ENCODE measurements at regions not wholly inside any gene's neighbourhood (a gene's known extent, or its start where the extent isn't known, plus 50 kb on each side); places are given as distances from the start of the nearest gene placed in this dataset.

GRCh38 chr12:45601390-45601789 is 128.1 kb upstream of the ARID2 start:
- TF ChIP-seq PTBP1 (IDR thresholded peaks at IDR 0.05; ENCODE audit: low read depth, low read length, poor library complexity, severe bottlenecking) = no peak
- no peak for TF ChIP-seq ZBTB21 (CRISPR knock-in tag; IDR thresholded peaks at IDR 0.05)
- no peak for TF ChIP-seq TAF1 (CRISPR knock-in tag; IDR thresholded peaks at IDR 0.05)
- TF ChIP-seq, protein P1, sequence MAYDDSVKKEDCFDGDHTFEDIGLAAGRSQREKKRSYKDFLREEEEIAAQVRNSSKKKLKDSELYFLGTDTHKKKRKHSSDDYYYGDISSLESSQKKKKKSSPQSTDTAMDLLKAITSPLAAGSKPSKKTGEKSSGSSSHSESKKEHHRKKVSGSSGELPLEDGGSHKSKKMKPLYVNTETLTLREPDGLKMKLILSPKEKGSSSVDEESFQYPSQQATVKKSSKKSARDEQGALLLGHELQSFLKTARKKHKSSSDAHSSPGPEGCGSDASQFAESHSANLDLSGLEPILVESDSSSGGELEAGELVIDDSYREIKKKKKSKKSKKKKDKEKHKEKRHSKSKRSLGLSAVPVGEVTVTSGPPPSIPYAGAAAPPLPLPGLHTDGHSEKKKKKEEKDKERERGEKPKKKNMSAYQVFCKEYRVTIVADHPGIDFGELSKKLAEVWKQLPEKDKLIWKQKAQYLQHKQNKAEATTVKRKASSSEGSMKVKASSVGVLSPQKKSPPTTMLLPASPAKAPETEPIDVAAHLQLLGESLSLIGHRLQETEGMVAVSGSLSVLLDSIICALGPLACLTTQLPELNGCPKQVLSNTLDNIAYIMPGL (CRISPR knock-in tag; IDR thresholded peaks at IDR 0.05; ENCODE audit: borderline replicate concordance in 1 of 2, low read depth in 1 of 2) = no peak
- no peak for TF ChIP-seq RAD21 (CRISPR knock-in tag; IDR thresholded peaks at IDR 0.05)
- no peak for TF ChIP-seq ZNF652 (CRISPR knock-in tag; IDR thresholded peaks at IDR 0.05; ENCODE audit: borderline replicate concordance, low read depth)
- TF ChIP-seq, protein P2, sequence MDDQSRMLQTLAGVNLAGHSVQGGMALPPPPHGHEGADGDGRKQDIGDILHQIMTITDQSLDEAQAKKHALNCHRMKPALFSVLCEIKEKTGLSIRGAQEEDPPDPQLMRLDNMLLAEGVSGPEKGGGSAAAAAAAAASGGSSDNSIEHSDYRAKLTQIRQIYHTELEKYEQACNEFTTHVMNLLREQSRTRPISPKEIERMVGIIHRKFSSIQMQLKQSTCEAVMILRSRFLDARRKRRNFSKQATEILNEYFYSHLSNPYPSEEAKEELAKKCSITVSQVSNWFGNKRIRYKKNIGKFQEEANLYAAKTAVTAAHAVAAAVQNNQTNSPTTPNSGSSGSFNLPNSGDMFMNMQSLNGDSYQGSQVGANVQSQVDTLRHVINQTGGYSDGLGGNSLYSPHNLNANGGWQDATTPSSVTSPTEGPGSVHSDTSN (CRISPR knock-in tag; IDR thresholded peaks at IDR 0.05; ENCODE audit: borderline replicate concordance) = no peak
- TF ChIP-seq, protein P3, sequence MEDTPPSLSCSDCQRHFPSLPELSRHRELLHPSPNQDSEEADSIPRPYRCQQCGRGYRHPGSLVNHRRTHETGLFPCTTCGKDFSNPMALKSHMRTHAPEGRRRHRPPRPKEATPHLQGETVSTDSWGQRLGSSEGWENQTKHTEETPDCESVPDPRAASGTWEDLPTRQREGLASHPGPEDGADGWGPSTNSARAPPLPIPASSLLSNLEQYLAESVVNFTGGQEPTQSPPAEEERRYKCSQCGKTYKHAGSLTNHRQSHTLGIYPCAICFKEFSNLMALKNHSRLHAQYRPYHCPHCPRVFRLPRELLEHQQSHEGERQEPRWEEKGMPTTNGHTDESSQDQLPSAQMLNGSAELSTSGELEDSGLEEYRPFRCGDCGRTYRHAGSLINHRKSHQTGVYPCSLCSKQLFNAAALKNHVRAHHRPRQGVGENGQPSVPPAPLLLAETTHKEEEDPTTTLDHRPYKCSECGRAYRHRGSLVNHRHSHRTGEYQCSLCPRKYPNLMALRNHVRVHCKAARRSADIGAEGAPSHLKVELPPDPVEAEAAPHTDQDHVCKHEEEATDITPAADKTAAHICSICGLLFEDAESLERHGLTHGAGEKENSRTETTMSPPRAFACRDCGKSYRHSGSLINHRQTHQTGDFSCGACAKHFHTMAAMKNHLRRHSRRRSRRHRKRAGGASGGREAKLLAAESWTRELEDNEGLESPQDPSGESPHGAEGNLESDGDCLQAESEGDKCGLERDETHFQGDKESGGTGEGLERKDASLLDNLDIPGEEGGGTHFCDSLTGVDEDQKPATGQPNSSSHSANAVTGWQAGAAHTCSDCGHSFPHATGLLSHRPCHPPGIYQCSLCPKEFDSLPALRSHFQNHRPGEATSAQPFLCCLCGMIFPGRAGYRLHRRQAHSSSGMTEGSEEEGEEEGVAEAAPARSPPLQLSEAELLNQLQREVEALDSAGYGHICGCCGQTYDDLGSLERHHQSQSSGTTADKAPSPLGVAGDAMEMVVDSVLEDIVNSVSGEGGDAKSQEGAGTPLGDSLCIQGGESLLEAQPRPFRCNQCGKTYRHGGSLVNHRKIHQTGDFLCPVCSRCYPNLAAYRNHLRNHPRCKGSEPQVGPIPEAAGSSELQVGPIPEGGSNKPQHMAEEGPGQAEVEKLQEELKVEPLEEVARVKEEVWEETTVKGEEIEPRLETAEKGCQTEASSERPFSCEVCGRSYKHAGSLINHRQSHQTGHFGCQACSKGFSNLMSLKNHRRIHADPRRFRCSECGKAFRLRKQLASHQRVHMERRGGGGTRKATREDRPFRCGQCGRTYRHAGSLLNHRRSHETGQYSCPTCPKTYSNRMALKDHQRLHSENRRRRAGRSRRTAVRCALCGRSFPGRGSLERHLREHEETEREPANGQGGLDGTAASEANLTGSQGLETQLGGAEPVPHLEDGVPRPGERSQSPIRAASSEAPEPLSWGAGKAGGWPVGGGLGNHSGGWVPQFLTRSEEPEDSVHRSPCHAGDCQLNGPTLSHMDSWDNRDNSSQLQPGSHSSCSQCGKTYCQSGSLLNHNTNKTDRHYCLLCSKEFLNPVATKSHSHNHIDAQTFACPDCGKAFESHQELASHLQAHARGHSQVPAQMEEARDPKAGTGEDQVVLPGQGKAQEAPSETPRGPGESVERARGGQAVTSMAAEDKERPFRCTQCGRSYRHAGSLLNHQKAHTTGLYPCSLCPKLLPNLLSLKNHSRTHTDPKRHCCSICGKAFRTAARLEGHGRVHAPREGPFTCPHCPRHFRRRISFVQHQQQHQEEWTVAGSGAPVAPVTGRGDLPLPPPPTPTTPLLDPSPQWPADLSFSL (CRISPR knock-in tag; IDR thresholded peaks at IDR 0.05) = no peak
